ENCODE measurements at regions not wholly inside any gene's neighbourhood (a gene's known extent, or its start where the extent isn't known, plus 50 kb on each side); places are given as distances from the start of the nearest gene placed in this dataset.
"Not testable (repeated sequence)": the region's sequence is repeated elsewhere in the genome, so short reads cannot be mapped to it uniquely, and the experiment has no call there.

GRCh38 chr22:34638128-34638527 is 427.8 kb upstream of the ISX start:
- intact Hi-C loops (cut with DNase I; ENCODE audit: low total_unique reads): no loop called here
- TF ChIP-seq CTCF (IDR thresholded peaks at IDR 0.05) (no peak), POLR2A (IDR thresholded peaks at IDR 0.05) (no peak)
- Histone ChIP-seq H3K9me3 (no peaks in the 10 kb centered on the region), H3K4me3 (no peak overlapping the region), H3K27me3 (no peaks in the 10 kb centered on the region), H3K4me1 (no peaks in the 10 kb centered on the region), H3K36me3 (ENCODE audit: low read depth, missing control alignments) (no peaks in the 10 kb centered on the region), H3K27ac (no peak overlapping the region)
- 24 to 47% methylated on average over 2 of the region's 2 CpGs for WGBS, 2 donors
- no peak for DNase-seq

GRCh38 chr22:34639911-34640310 is 426.0 kb upstream of the ISX start:
- TF ChIP-seq CTCF (IDR thresholded peaks at IDR 0.05) (no peak), POLR2A (IDR thresholded peaks at IDR 0.05) (no peak)
- no peak for DNase-seq
- Histone ChIP-seq H3K36me3 (ENCODE audit: low read depth, missing control alignments) (no peaks in the 10 kb centered on the region), H3K4me1 (no peaks in the 10 kb centered on the region), H3K9me3 (no peaks in the 10 kb centered on the region), H3K27me3 (no peaks in the 10 kb centered on the region), H3K4me3 (no peak overlapping the region), H3K27ac (no peak overlapping the region)
- intact Hi-C loops (cut with DNase I; ENCODE audit: low total_unique reads): no loop called here
- WGBS, 2 donors: 79 to 87% methylated on average over 5 of the region's 5 CpGs

- DNase-seq: no peak
- intact Hi-C loops (cut with DNase I; ENCODE audit: low total_unique reads): no loop called here
- H3K4me3 ChIP-seq: no peak overlapping the region
- H3K27ac ChIP-seq: no peak overlapping the region
- H3K9me3 ChIP-seq: no peaks in the 10 kb centered on the region
- 65 to 67% methylated on average over 6 of the region's 6 CpGs for WGBS, 2 donors
- H3K27me3 ChIP-seq: no peaks in the 10 kb centered on the region
- no peaks in the 10 kb centered on the region for H3K4me1 ChIP-seq
- TF ChIP-seq CTCF (IDR thresholded peaks at IDR 0.05) (no peak), POLR2A (IDR thresholded peaks at IDR 0.05) (no peak)
- H3K36me3 ChIP-seq (ENCODE audit: low read depth, missing control alignments): no peaks in the 10 kb centered on the region
These were observed 420.6 kb upstream of the ISX start for GRCh38 chr22:34645375-34645774.

GRCh38 chr22:34669001-34669400 is 397.0 kb upstream of the ISX start:
- H3K27me3 ChIP-seq: no peaks in the 10 kb centered on the region
- no peak overlapping the region for H3K27ac ChIP-seq
- intact Hi-C loops (cut with DNase I; ENCODE audit: low total_unique reads): no loop called here
- no peaks in the 10 kb centered on the region for H3K36me3 ChIP-seq (ENCODE audit: low read depth, missing control alignments)
- H3K9me3 ChIP-seq: no peaks in the 10 kb centered on the region
- WGBS, 2 donors: 89 to 93% methylated on average over 1 of the region's 1 CpG
- TF ChIP-seq CTCF (IDR thresholded peaks at IDR 0.05) (no peak), POLR2A (IDR thresholded peaks at IDR 0.05) (no peak)
- DNase-seq: no peak
- H3K4me1 ChIP-seq: no peaks in the 10 kb centered on the region
- H3K4me3 ChIP-seq: no peak overlapping the region

GRCh38 chr22:34683031-34683430 is 382.9 kb upstream of the ISX start:
- WGBS, 2 donors: 87 to 88% methylated on average over 15 to 17 of the region's 17 CpGs
- H3K9me3 ChIP-seq; intact Hi-C loops (cut with DNase I; ENCODE audit: low total_unique reads); H3K36me3 ChIP-seq (ENCODE audit: low read depth, missing control alignments); DNase-seq; H3K27ac ChIP-seq; H3K4me3 ChIP-seq; H3K4me1 ChIP-seq; H3K27me3 ChIP-seq: not testable (repeated sequence)

GRCh38 chr22:34684278-34684677 is 381.7 kb upstream of the ISX start:
- H3K4me1 ChIP-seq; intact Hi-C loops (cut with DNase I; ENCODE audit: low total_unique reads); H3K4me3 ChIP-seq; H3K36me3 ChIP-seq (ENCODE audit: low read depth, missing control alignments); DNase-seq; H3K9me3 ChIP-seq; H3K27ac ChIP-seq; H3K27me3 ChIP-seq: not testable (repeated sequence)
- WGBS, 2 donors: 88 to 91% methylated on average over 6 to 16 of the region's 30 CpGs

All from testis (tissue), 2 donors.